CD8-positive, alpha-beta memory T cell (primary cell): ENCODE measurements at regions not wholly inside any gene's neighbourhood (a gene's known extent, or its start where the extent isn't known, plus 50 kb on each side); places are given as distances from the start of the nearest gene placed in this dataset.

ENCODE experiments used
- CTCF ChIA-PET: fragments of 350-600 bp; sonication (Branson Sonifier 250); formaldehyde crosslinking; loops from one replicate; lab custom pipeline; 2021; ENCODE audit warnings: antibody characterized with exemption; lab: Charles Lee
- POLR2A ChIA-PET: fragments of 350-600 bp; sonication (Branson Sonifier 250); formaldehyde crosslinking; loops from one replicate; lab custom pipeline; 2021; ENCODE audit warnings: antibody characterized with exemption; lab: Charles Lee
- DNase-seq, 5 donors: peaks; one replicate each; pipeline versions ENCODE4 v3.0.0 to v3.0.0-alpha.2; 2020 to 2022; ENCODE audit warnings: mixed read lengths in 1 of 5
- H3K27ac ChIP-seq: one replicate; pipeline ENCODE4 v1.7.0; 2013; ENCODE audit warnings: low read depth, mild to moderate bottlenecking, low read length, moderate library complexity
- H3K27me3 ChIP-seq: 2 replicates; pipeline ENCODE4 v1.7.0; 2013; ENCODE audit warnings: low read length, mild to moderate bottlenecking; ENCODE audit not compliant: insufficient read depth, poor library complexity, severe bottlenecking
- H3K36me3 ChIP-seq: 2 replicates; pipeline ENCODE4 v1.7.0; 2013; ENCODE audit warnings: mild to moderate bottlenecking, low read length, moderate library complexity; ENCODE audit not compliant: insufficient read depth
- H3K4me1 ChIP-seq: 2 replicates; pipeline ENCODE4 v1.7.0; 2013; ENCODE audit warnings: mild to moderate bottlenecking, low read length, moderate library complexity; ENCODE audit not compliant: insufficient read depth
- H3K4me3 ChIP-seq: 2 replicates; pipeline ENCODE4 v1.7.0; 2013; ENCODE audit warnings: mild to moderate bottlenecking, low read length
- H3K9me3 ChIP-seq: 2 replicates; pipeline ENCODE4 v1.7.0; 2013; ENCODE audit warnings: mild to moderate bottlenecking, low read length
- H3K27ac Mint-ChIP-seq, 8 donors: one replicate each; pipeline ENCODE4 v1.8.0; 2020 to 2021; ENCODE audit warnings: mixed read lengths in 8 of 8, mild to moderate bottlenecking in 6 of 8, inconsistent platforms in 3 of 8, moderate library complexity in 3 of 8
- H3K27me3 Mint-ChIP-seq, 2 donors: one replicate each; pipeline ENCODE4 v1.8.0; 2020 to 2021; ENCODE audit warnings: mixed read lengths in 2 of 2, mild to moderate bottlenecking in 1 of 2, moderate library complexity in 1 of 2
- H3K36me3 Mint-ChIP-seq, 3 donors: one replicate each; pipeline ENCODE4 v1.8.0; 2020 to 2021; ENCODE audit warnings: mixed read lengths in 3 of 3, inconsistent platforms in 1 of 3, mild to moderate bottlenecking in 1 of 3
- H3K4me1 Mint-ChIP-seq, 3 donors: one replicate each; pipeline ENCODE4 v1.8.0; 2020 to 2021; ENCODE audit warnings: mixed read lengths in 3 of 3, inconsistent platforms in 1 of 3, mild to moderate bottlenecking in 1 of 3
- H3K4me3 Mint-ChIP-seq, 7 donors: one replicate each; pipeline ENCODE4 v1.8.0; 2020 to 2021; ENCODE audit warnings: mixed read lengths in 7 of 7, mild to moderate bottlenecking in 6 of 7, moderate library complexity in 4 of 7, inconsistent platforms in 2 of 7
- H3K9me3 Mint-ChIP-seq, 5 donors: one replicate each; pipeline ENCODE4 v1.8.0; 2020 to 2022; ENCODE audit warnings: mixed read lengths in 5 of 5, mild to moderate bottlenecking in 3 of 5, moderate library complexity in 2 of 5, inconsistent platforms in 1 of 5

GRCh38 chr17:14950686-14951085 is 314.4 kb downstream of the PMP22 start:
- ChIA-PET POLR2A (no interaction called here), CTCF (no interaction called here)
- no peak for DNase-seq
- H3K9me3 Mint-ChIP-seq = peaks cover 0 to 2% (median 0%) of the 10 kb centered on the region in 5 donors
- H3K4me1 ChIP-seq = no peaks in the 10 kb centered on the region
- H3K36me3 ChIP-seq = no peaks in the 10 kb centered on the region
- no peaks in the 10 kb centered on the region for H3K9me3 ChIP-seq
- H3K27ac Mint-ChIP-seq = no peak overlapping the region
- no peak overlapping the region for H3K4me3 Mint-ChIP-seq
- no peak overlapping the region for H3K27ac ChIP-seq
- no peaks in the 10 kb centered on the region for H3K36me3 Mint-ChIP-seq
- H3K27me3 Mint-ChIP-seq = peaks cover 2 to 14% of the 10 kb centered on the region in 2 donors
- H3K27me3 ChIP-seq = no peaks in the 10 kb centered on the region
- H3K4me3 ChIP-seq = no peak overlapping the region
- no peaks in the 10 kb centered on the region for H3K4me1 Mint-ChIP-seq

GRCh38 chr17:14950216-14950615 is 314.9 kb downstream of the PMP22 start:
- Histone ChIP-seq H3K4me3 (no peak overlapping the region), H3K27ac (no peak overlapping the region), H3K9me3 (no peaks in the 10 kb centered on the region), H3K27me3 (no peaks in the 10 kb centered on the region), H3K36me3 (no peaks in the 10 kb centered on the region), H3K4me1 (no peaks in the 10 kb centered on the region)
- no peaks in the 10 kb centered on the region for H3K4me1 Mint-ChIP-seq
- ChIA-PET POLR2A (no interaction called here), CTCF (no interaction called here)
- H3K27ac Mint-ChIP-seq = no peak overlapping the region
- H3K4me3 Mint-ChIP-seq = no peak overlapping the region
- peaks cover 2 to 16% of the 10 kb centered on the region in 2 donors for H3K27me3 Mint-ChIP-seq
- no peak for DNase-seq
- H3K9me3 Mint-ChIP-seq = peaks cover 0 to 2% (median 0%) of the 10 kb centered on the region in 5 donors
- no peaks in the 10 kb centered on the region for H3K36me3 Mint-ChIP-seq

- Mint-ChIP-seq H3K4me3 (no peak overlapping the region), H3K4me1 (no peaks in the 10 kb centered on the region)
- CTCF ChIA-PET = interaction anchor here (0.5 kb wide), 1 partner anchor 1362 kb away, joined by 3 read pairs; no protein-coding TSS in a partner anchor
These were observed 317.5 kb downstream of the PMP22 start for GRCh38 chr17:14947671-14948070.

GRCh38 chr17:14946481-14946880 is 318.6 kb downstream of the PMP22 start:
- H3K4me1 Mint-ChIP-seq = no peaks in the 10 kb centered on the region
- peaks cover 0 to 23% of the 10 kb centered on the region in 2 donors for H3K27me3 Mint-ChIP-seq
- Histone ChIP-seq H3K9me3 (no peaks in the 10 kb centered on the region), H3K4me1 (no peaks in the 10 kb centered on the region), H3K27me3 (no peaks in the 10 kb centered on the region), H3K36me3 (no peaks in the 10 kb centered on the region), H3K4me3 (no peak overlapping the region), H3K27ac (no peak overlapping the region)
- no peaks in the 10 kb centered on the region for H3K36me3 Mint-ChIP-seq
- no peak overlapping the region for H3K4me3 Mint-ChIP-seq
- no peak for DNase-seq
- ChIA-PET CTCF (no interaction called here), POLR2A (no interaction called here)
- H3K27ac Mint-ChIP-seq = no peak overlapping the region
- peaks cover 0 to 2% (median 0%) of the 10 kb centered on the region in 5 donors for H3K9me3 Mint-ChIP-seq

More at GRCh38 chr17:14947671-14948070, 317.5 kb downstream of the PMP22 start:
- DNase-seq = no peak
- POLR2A ChIA-PET = no interaction called here
- Mint-ChIP-seq H3K27me3 (peaks cover 0 to 20% of the 10 kb centered on the region in 2 donors), H3K36me3 (no peaks in the 10 kb centered on the region), H3K9me3 (peaks cover 0 to 2% (median 0%) of the 10 kb centered on the region in 5 donors), H3K27ac (no peak overlapping the region)
- Histone ChIP-seq H3K27me3 (no peaks in the 10 kb centered on the region), H3K4me3 (no peak overlapping the region), H3K4me1 (no peaks in the 10 kb centered on the region), H3K27ac (no peak overlapping the region), H3K36me3 (no peaks in the 10 kb centered on the region), H3K9me3 (no peaks in the 10 kb centered on the region)

GRCh38 chr17:14942526-14943190 is 322.5 kb downstream of the PMP22 start:
- H3K4me3 Mint-ChIP-seq = no peak overlapping the region
- ChIA-PET POLR2A (no interaction called here), CTCF (no interaction called here)
- no peaks in the 10 kb centered on the region for H3K9me3 Mint-ChIP-seq
- no peaks in the 10 kb centered on the region for H3K9me3 ChIP-seq
- H3K4me1 Mint-ChIP-seq = no peaks in the 10 kb centered on the region
- H3K27ac Mint-ChIP-seq = no peak overlapping the region
- no peak for DNase-seq
- H3K27ac ChIP-seq = no peak overlapping the region
- no peaks in the 10 kb centered on the region for H3K27me3 ChIP-seq
- H3K36me3 ChIP-seq = no peaks in the 10 kb centered on the region
- H3K36me3 Mint-ChIP-seq = no peaks in the 10 kb centered on the region
- peaks cover 4 to 15% of the 10 kb centered on the region in 2 donors for H3K27me3 Mint-ChIP-seq
- H3K4me3 ChIP-seq = no peak overlapping the region
- H3K4me1 ChIP-seq = no peaks in the 10 kb centered on the region

- POLR2A ChIA-PET = no interaction called here
- no peaks in the 10 kb centered on the region for H3K27me3 ChIP-seq
- DNase-seq = no peak
- no peaks in the 10 kb centered on the region for H3K9me3 ChIP-seq
- no peak overlapping the region for H3K27ac ChIP-seq
- Mint-ChIP-seq H3K27me3 (peaks cover 4 to 11% of the 10 kb centered on the region in 2 donors), H3K36me3 (no peaks in the 10 kb centered on the region), H3K9me3 (no peaks in the 10 kb centered on the region), H3K27ac (peak overlapping the region in 1 of 8 donors; percentile 43), H3K4me3 (no peak overlapping the region), H3K4me1 (no peaks in the 10 kb centered on the region)
- H3K36me3 ChIP-seq = no peaks in the 10 kb centered on the region
- no peak overlapping the region for H3K4me3 ChIP-seq
- CTCF ChIA-PET = no interaction called here
- no peaks in the 10 kb centered on the region for H3K4me1 ChIP-seq
These were observed 324.2 kb downstream of the PMP22 start for GRCh38 chr17:14940938-14941265.

- CTCF ChIA-PET = no interaction called here
- DNase-seq = no peak
- no peaks in the 10 kb centered on the region for H3K4me1 ChIP-seq
- no peak overlapping the region for H3K4me3 ChIP-seq
- H3K36me3 ChIP-seq = no peaks in the 10 kb centered on the region
- H3K4me3 Mint-ChIP-seq = no peak overlapping the region
- peaks cover 4 to 7% of the 10 kb centered on the region in 2 donors for H3K27me3 Mint-ChIP-seq
- no peaks in the 10 kb centered on the region for H3K4me1 Mint-ChIP-seq
- POLR2A ChIA-PET = no interaction called here
- H3K9me3 Mint-ChIP-seq = no peaks in the 10 kb centered on the region
- H3K27ac ChIP-seq = no peak overlapping the region
- no peaks in the 10 kb centered on the region for H3K27me3 ChIP-seq
- no peak overlapping the region for H3K27ac Mint-ChIP-seq
- H3K36me3 Mint-ChIP-seq = no peaks in the 10 kb centered on the region
- H3K9me3 ChIP-seq = no peaks in the 10 kb centered on the region
These were observed 324.8 kb downstream of the PMP22 start for GRCh38 chr17:14940108-14940937.

GRCh38 chr17:14935845-14936485 is 329.2 kb downstream of the PMP22 start:
- H3K4me1 Mint-ChIP-seq = no peaks in the 10 kb centered on the region
- H3K36me3 ChIP-seq = no peaks in the 10 kb centered on the region
- H3K4me1 ChIP-seq = no peaks in the 10 kb centered on the region
- no peaks in the 10 kb centered on the region for H3K9me3 Mint-ChIP-seq
- H3K27ac Mint-ChIP-seq = no peak overlapping the region
- no peak overlapping the region for H3K4me3 Mint-ChIP-seq
- no peak for DNase-seq
- H3K9me3 ChIP-seq = no peaks in the 10 kb centered on the region
- peaks cover 2 to 6% of the 10 kb centered on the region in 2 donors for H3K27me3 Mint-ChIP-seq
- H3K36me3 Mint-ChIP-seq = no peaks in the 10 kb centered on the region
- ChIA-PET POLR2A (no interaction called here), CTCF (no interaction called here)
- H3K27me3 ChIP-seq = no peaks in the 10 kb centered on the region
- no peak overlapping the region for H3K4me3 ChIP-seq
- H3K27ac ChIP-seq = no peak overlapping the region
